SH-SY5Y (cell line): ENCODE measurements at regions not wholly inside any gene's neighbourhood (a gene's known extent, or its start where the extent isn't known, plus 50 kb on each side); places are given as distances from the start of the nearest gene placed in this dataset.

ENCODE experiments used
- GATA2 ChIP-seq: IDR thresholded peaks from 2 replicates; pipeline ENCODE4 v1.6.1; 2011; ENCODE audit warnings: mild to moderate bottlenecking, low read depth, low read length
- GATA3 ChIP-seq: IDR thresholded peaks from 2 replicates; pipeline ENCODE4 v1.6.1; 2011; ENCODE audit warnings: low read depth, mild to moderate bottlenecking, low read length, moderate library complexity

GRCh38 chr7:13231216-13231615 lies 543.8 kb downstream of the ARL4A start:
- TF ChIP-seq GATA2 = no peak
- TF ChIP-seq GATA3 = no peak
